HEK293 (cell line): ENCODE measurements at regions not wholly inside any gene's neighbourhood (a gene's known extent, or its start where the extent isn't known, plus 50 kb on each side); places are given as distances from the start of the nearest gene placed in this dataset.
A peak's percentile ranks its signal among the peaks of the same experiment; 100 is the strongest.

ENCODE experiments used
- BCL11B ChIP-seq: fragments of 450-650 bp; formaldehyde crosslinking; IDR thresholded peaks from 2 replicates; pipeline ENCODE4 v1.5.1; 2016; ENCODE audit warnings: low read depth, missing biosample characterization, missing genetic modification characterization
- GFI1B ChIP-seq: fragments of 450-650 bp; formaldehyde crosslinking; IDR thresholded peaks from 2 replicates; pipeline ENCODE4 v1.5.1; 2016; ENCODE audit warnings: missing biosample characterization, missing genetic modification characterization
- GLIS1 ChIP-seq: fragments of 450-650 bp; formaldehyde crosslinking; IDR thresholded peaks from 2 replicates; pipeline ENCODE4 v1.5.1; 2016; ENCODE audit warnings: missing biosample characterization, missing genetic modification characterization
- WT1 ChIP-seq: fragments of 450-650 bp; formaldehyde crosslinking; IDR thresholded peaks from 2 replicates; pipeline ENCODE4 v1.5.1; 2016; ENCODE audit warnings: missing biosample characterization, missing genetic modification characterization
- ZIC2 ChIP-seq: fragments of 450-650 bp; formaldehyde crosslinking; IDR thresholded peaks from 2 replicates; pipeline ENCODE4 v1.5.1; 2016; ENCODE audit warnings: missing biosample characterization, missing genetic modification characterization
- ZNF239 ChIP-seq: fragments of 450-650 bp; formaldehyde crosslinking; IDR thresholded peaks from 2 replicates; pipeline ENCODE4 v1.5.1; 2016; ENCODE audit warnings: missing biosample characterization, missing genetic modification characterization
- ZNF24 ChIP-seq: fragments of 450-650 bp; formaldehyde crosslinking; IDR thresholded peaks from 2 replicates; pipeline ENCODE4 v1.5.1; 2016; ENCODE audit warnings: missing biosample characterization, missing genetic modification characterization
- ZNF274 ChIP-seq, 2 experiments: fragments of 200-500 bp in 1 of 2; fragments of 450-650 bp in 1 of 2; sonication (Bioruptor generic) in 1 of 2; formaldehyde crosslinking in 1 of 2; IDR thresholded peaks; 2 replicates each; pipeline versions ENCODE4 v1.5.1 to v1.6.1; 2014 to 2016; ENCODE audit warnings: borderline replicate concordance in 1 of 2, inconsistent platforms in 1 of 2, low read length in 1 of 2, missing biosample characterization in 1 of 2, missing genetic modification characterization in 1 of 2
- ZNF280D ChIP-seq: fragments of 450-650 bp; formaldehyde crosslinking; IDR thresholded peaks from 2 replicates; pipeline ENCODE4 v1.5.1; 2016; ENCODE audit warnings: missing biosample characterization, missing genetic modification characterization
- ZNF335 ChIP-seq: fragments of 450-650 bp; formaldehyde crosslinking; conservative IDR thresholded peaks from 2 replicates; pipeline ENCODE4 v1.5.1; 2016; ENCODE audit warnings: missing biosample characterization, missing genetic modification characterization
- ZNF362 ChIP-seq: fragments of 450-650 bp; formaldehyde crosslinking; IDR thresholded peaks from 2 replicates; pipeline ENCODE4 v1.5.1; 2016; ENCODE audit warnings: missing biosample characterization, missing genetic modification characterization
- ZNF398 ChIP-seq: fragments of 450-650 bp; formaldehyde crosslinking; IDR thresholded peaks from 2 replicates; pipeline ENCODE4 v1.5.1; 2017; ENCODE audit warnings: missing biosample characterization, missing genetic modification characterization
- ZNF423 ChIP-seq: fragments of 450-650 bp; formaldehyde crosslinking; IDR thresholded peaks from 2 replicates; pipeline ENCODE4 v1.5.1; 2016; ENCODE audit warnings: missing biosample characterization, missing genetic modification characterization
- ZNF426 ChIP-seq: fragments of 450-650 bp; formaldehyde crosslinking; IDR thresholded peaks from 2 replicates; pipeline ENCODE4 v1.5.1; 2017; ENCODE audit warnings: missing biosample characterization, missing genetic modification characterization, mild to moderate bottlenecking, inconsistent platforms, moderate library complexity
- ZNF518A ChIP-seq: fragments of 450-650 bp; formaldehyde crosslinking; conservative IDR thresholded peaks from 2 replicates; pipeline ENCODE4 v1.5.1; 2016; ENCODE audit warnings: low read depth, missing biosample characterization, missing genetic modification characterization
- ZNF629 ChIP-seq: fragments of 450-650 bp; formaldehyde crosslinking; IDR thresholded peaks from 2 replicates; pipeline ENCODE4 v1.5.1; 2017; ENCODE audit warnings: missing biosample characterization, missing genetic modification characterization
- ZNF654 ChIP-seq: fragments of 450-650 bp; formaldehyde crosslinking; IDR thresholded peaks from 2 replicates; pipeline ENCODE4 v1.5.1; 2016; ENCODE audit warnings: low read depth, missing biosample characterization, missing genetic modification characterization
- ZNF660 ChIP-seq: fragments of 450-650 bp; IDR thresholded peaks from 2 replicates; pipeline ENCODE4 v1.5.1; 2018; ENCODE audit warnings: missing biosample characterization, mild to moderate bottlenecking, missing genetic modification characterization
- ZNF777 ChIP-seq: fragments of 450-650 bp; formaldehyde crosslinking; IDR thresholded peaks from 2 replicates; pipeline ENCODE4 v1.5.1; 2017; ENCODE audit warnings: missing biosample characterization, missing genetic modification characterization, borderline replicate concordance
- ZSCAN16 ChIP-seq: fragments of 450-650 bp; formaldehyde crosslinking; IDR thresholded peaks from 2 replicates; pipeline ENCODE4 v1.5.1; 2016; ENCODE audit warnings: missing biosample characterization, missing genetic modification characterization

- TF ChIP-seq ZNF362 (tag by site-specific recombination) (no peak), ZNF518A (tag by site-specific recombination) (peak; percentile 39), GFI1B (tag by site-specific recombination) (no peak), GLIS1 (tag by site-specific recombination) (peak; percentile 30; the same call in 1 of the 2 replicates), ZNF274 (IDR thresholded peaks at IDR 0.05; ENCODE audit: low read length) (no peak), ZNF274 (tag by site-specific recombination; IDR thresholded peaks at IDR 0.05; ENCODE audit: borderline replicate concordance) (no peak), ZNF629 (peak; percentile 95), ZNF777 (tag by site-specific recombination) (no peak), ZNF24 (tag by site-specific recombination) (0 out of 2 replicates have a peak, but pooled peaks have one; percentile 45), ZNF423 (no peak), BCL11B (tag by site-specific recombination) (no peak), WT1 (0 out of 2 replicates have a peak, but pooled peaks have one; percentile 30), ZSCAN16 (tag by site-specific recombination) (no peak), ZNF426 (tag by site-specific recombination) (no peak), ZNF660 (tag by site-specific recombination) (peak; percentile 69; the same call in 1 of the 2 replicates), ZNF335 (tag by site-specific recombination) (peak; percentile 88), ZNF654 (tag by site-specific recombination) (no peak), ZIC2 (tag by site-specific recombination) (peak; percentile 33; the same call in 1 of the 2 replicates), ZNF398 (tag by site-specific recombination) (peak; percentile 71), ZNF239 (tag by site-specific recombination) (no peak), ZNF280D (tag by site-specific recombination) (no peak)
Observed at GRCh38 chr7:41029072-41029499, 673.8 kb downstream of the INHBA start (continued).
